Medulla oblongata (tissue), 1 donor: ENCODE measurements at regions not wholly inside any gene's neighbourhood (a gene's known extent, or its start where the extent isn't known, plus 50 kb on each side); places are given as distances from the start of the nearest gene placed in this dataset.
A peak's percentile ranks its signal among the peaks of the same experiment; 100 is the strongest.

Experiments
- DNase-seq: peaks from one replicate; pipeline ENCODE4 v3.0.0-alpha.2; 2015; ENCODE audit errors: extremely low spot score

DNA sequence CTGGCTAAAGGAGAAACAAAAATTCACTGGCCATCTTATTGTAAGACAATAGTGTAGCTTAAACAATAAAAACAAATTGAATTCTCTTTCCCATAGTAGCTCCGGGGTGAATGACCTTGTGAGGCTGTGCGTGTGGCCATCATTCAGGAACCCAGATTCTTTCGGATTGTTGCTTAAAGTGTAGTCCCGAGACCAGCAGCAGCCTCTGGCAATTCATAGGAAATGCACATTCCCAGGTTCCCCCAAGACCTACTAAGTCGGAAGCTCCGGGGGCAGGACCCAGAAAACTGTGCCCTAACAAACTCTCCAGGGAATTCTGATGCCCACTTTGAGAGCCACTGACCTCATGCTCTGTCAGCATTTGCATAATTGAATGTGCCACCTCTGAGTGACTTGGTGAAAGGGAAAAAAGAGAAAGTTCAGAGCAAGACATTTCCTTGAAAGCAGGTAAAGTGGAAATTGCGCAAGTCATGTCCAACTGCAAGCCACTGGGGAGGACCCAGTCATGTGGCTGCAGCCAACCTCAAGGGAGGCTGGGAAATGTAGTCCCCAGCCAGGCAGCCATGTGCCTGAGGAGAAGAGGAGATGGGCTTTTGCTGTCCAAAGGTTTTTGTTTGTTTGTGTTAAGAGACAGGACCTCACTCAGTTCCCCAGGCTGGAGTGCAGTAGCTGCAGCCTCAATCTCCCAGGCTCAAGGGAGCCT, 50.7 kb upstream of the PNMA8B start:
- DNase-seq: peak; percentile 67

DNA sequence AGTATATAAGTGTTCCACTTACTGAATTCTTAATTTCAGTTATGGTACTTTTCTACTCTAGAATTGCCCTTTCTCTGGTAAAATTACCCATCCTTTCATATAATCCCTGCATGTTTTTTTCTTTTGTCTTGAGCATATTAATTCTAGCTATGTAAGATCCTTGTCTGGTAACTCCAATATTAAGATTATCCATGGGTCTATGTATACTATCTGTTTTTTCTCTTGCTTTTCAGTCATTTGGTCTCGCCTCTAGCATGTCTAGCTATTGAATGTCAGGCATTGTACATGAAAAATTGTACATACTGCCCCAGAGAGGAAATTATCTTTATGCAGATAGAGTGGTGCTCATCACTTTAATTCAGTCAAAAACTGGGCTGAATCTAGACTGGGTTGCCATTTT, 50.4 kb upstream of the CALM3 start:
- no peak for DNase-seq

DNA sequence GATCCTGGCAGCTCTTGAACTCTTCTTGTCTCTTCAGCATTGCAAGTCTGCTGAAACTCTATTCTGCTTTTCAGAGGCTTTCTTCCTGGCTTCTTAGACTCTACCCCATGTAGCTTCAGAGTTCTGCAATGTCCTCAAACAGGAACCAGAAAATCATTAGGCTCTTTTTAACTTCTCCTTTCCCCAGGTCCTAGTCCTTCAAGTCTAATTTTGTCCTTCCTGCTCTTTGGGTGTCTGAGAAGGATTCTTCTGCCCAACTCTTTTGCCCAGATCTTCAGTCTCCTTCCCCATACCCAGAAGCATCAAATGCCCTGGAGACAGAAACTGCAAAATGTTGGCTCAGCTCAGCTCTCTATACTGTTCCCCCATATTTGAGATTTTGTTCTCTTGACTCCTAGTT, 50.0 kb upstream of the CALM3 start:
- peak; percentile 84 for DNase-seq
